B cell (primary cell): ENCODE measurements at regions not wholly inside any gene's neighbourhood (a gene's known extent, or its start where the extent isn't known, plus 50 kb on each side); places are given as distances from the start of the nearest gene placed in this dataset.

Experiments
- ATAC-seq: fragments of 200-7000 bp; cut with Tn5 transposase; one replicate; pipeline ENCODE4 v1.10.0; 2021; ENCODE audit warnings: low read depth, mild to moderate bottlenecking, moderate number of reproducible peaks, moderate library complexity
- CTCF ChIA-PET: fragments of 350-600 bp; sonication (Branson Sonifier 250); formaldehyde crosslinking; loops from one replicate; lab custom pipeline; 2021; ENCODE audit warnings: antibody characterized with exemption, inconsistent platforms; lab: Charles Lee
- POLR2A ChIA-PET: fragments of 350-600 bp; sonication (Branson Sonifier 250); formaldehyde crosslinking; loops from one replicate; lab custom pipeline; 2021; ENCODE audit warnings: antibody characterized with exemption; lab: Charles Lee
- DNase-seq: peaks from one replicate; pipeline ENCODE4 v3.0.0; 2013
- H2AFZ ChIP-seq: 2 replicates; pipeline ENCODE4 v1.6.1; 2012; ENCODE audit warnings: mild to moderate bottlenecking, low read depth, low read length; ENCODE audit not compliant: insufficient read depth, poor library complexity, severe bottlenecking
- H3K27ac ChIP-seq, 2 donors: 1 replicate in 1 of 2; 2 replicates in 1 of 2; pipeline ENCODE4 v1.5.1; 2012 to 2013; ENCODE audit warnings: low read length in 2 of 2, mild to moderate bottlenecking in 2 of 2, moderate library complexity in 1 of 2
- H3K27me3 ChIP-seq, 4 experiments: fragments of 200-600 bp in 1 of 4; sonication (generic) in 1 of 4; replicated peaks in 1 of 4; 1 replicate in 2 of 4; 2 replicates in 2 of 4; pipeline versions ENCODE4 v1.6.1 to v1.7.0; 2013 to 2016; ENCODE audit warnings: low read length in 3 of 4, mild to moderate bottlenecking in 2 of 4, mixed read lengths in 1 of 4, moderate library complexity in 1 of 4; ENCODE audit not compliant: insufficient read depth in 4 of 4, control insufficient read depth in 3 of 4; ENCODE audit errors: control extremely low read depth in 1 of 4
- H3K36me3 ChIP-seq, 2 experiments: replicated peaks in 1 of 2; 1 replicate in 1 of 2; 2 replicates in 1 of 2; pipeline versions ENCODE4 v1.6.1 to v1.7.1; 2013; ENCODE audit warnings: low read length in 1 of 2; ENCODE audit not compliant: insufficient read depth in 2 of 2, control insufficient read depth in 1 of 2; ENCODE audit errors: control extremely low read depth in 1 of 2, extremely low read depth in 1 of 2
- H3K4me1 ChIP-seq, 2 donors: fragments of 200-600 bp in 1 of 2; sonication (generic) in 1 of 2; 1 replicate in 1 of 2; 2 replicates in 1 of 2; pipeline versions ENCODE4 v1.5.1 to v1.6.1; 2013 to 2017; ENCODE audit warnings: low read length in 2 of 2; ENCODE audit not compliant: control insufficient read depth in 2 of 2, insufficient read depth in 2 of 2
- H3K4me2 ChIP-seq: replicated peaks from 2 replicates; pipeline ENCODE3; 2012; ENCODE audit warnings: mild to moderate bottlenecking, low read depth, low read length; ENCODE audit not compliant: poor library complexity, severe bottlenecking
- H3K4me3 ChIP-seq, 5 experiments: fragments of 200-600 bp in 1 of 5; sonication (generic) in 1 of 5; 1 replicate in 3 of 5; 2 replicates in 2 of 5; pipeline versions ENCODE4 v1.5.1 to v1.7.0; 2011 to 2016; ENCODE audit warnings: low read length in 4 of 5, mild to moderate bottlenecking in 4 of 5, low read depth in 2 of 5, control low read depth in 1 of 5, moderate library complexity in 1 of 5; ENCODE audit not compliant: insufficient read depth in 1 of 5; ENCODE audit errors: control extremely low read depth in 1 of 5, extremely low read depth in 1 of 5
- H3K79me2 ChIP-seq: fragments of 200-600 bp; sonication (generic); one replicate; pipeline ENCODE4 v1.6.0; 2016; ENCODE audit warnings: low read length; ENCODE audit not compliant: control insufficient read depth, insufficient read depth
- H3K9ac ChIP-seq: fragments of 200-600 bp; sonication (generic); 2 replicates; pipeline ENCODE4 v1.6.1; 2017; ENCODE audit warnings: mild to moderate bottlenecking, low read length, moderate library complexity
- H3K9me3 ChIP-seq, 3 donors: one replicate each; pipeline versions ENCODE4 v1.6.1 to v1.7.1; 2013; ENCODE audit warnings: low read length in 2 of 3; ENCODE audit not compliant: control insufficient read depth in 2 of 3, insufficient read depth in 1 of 3; ENCODE audit errors: control extremely low read depth in 1 of 3
- H4K20me1 ChIP-seq: 2 replicates; pipeline ENCODE4 v1.6.0; 2012; ENCODE audit warnings: mild to moderate bottlenecking, low read length; ENCODE audit not compliant: insufficient read depth, control insufficient read depth, poor library complexity, severe bottlenecking
- H3K27ac Mint-ChIP-seq: one replicate; pipeline ENCODE4 v1.8.0; 2021; ENCODE audit warnings: mixed read lengths
- H3K27me3 Mint-ChIP-seq: one replicate; pipeline ENCODE4 v1.8.0; 2021; ENCODE audit warnings: mixed read lengths
- H3K4me1 Mint-ChIP-seq: one replicate; pipeline ENCODE4 v1.8.0; 2021; ENCODE audit warnings: mixed read lengths
- H3K4me3 Mint-ChIP-seq: one replicate; pipeline ENCODE4 v1.8.0; 2021; ENCODE audit warnings: mixed read lengths
- H3K9me3 Mint-ChIP-seq: one replicate; pipeline ENCODE4 v1.8.0; 2022; ENCODE audit warnings: mixed read lengths; ENCODE audit not compliant: insufficient read depth
- EZH2 ChIP-seq: IDR thresholded peaks from 2 replicates; pipeline ENCODE4 v1.6.1; 2012; ENCODE audit warnings: borderline replicate concordance, low read depth, mild to moderate bottlenecking, moderate library complexity, low read length; ENCODE audit not compliant: insufficient read depth, poor library complexity, severe bottlenecking
- WGBS: methylation state at CpG from one replicate; pipeline ENCODE4 v1.1.5; 2013; ENCODE audit warnings: missing lambda C conversion rate; ENCODE audit not compliant: insufficient coverage; 5-methylcytosine and 5-hydroxymethylcytosine counted together
- intact Hi-C: fragments of 100-400 bp; cut with micrococcal nuclease; formaldehyde crosslinking; loops from one replicate; pipeline ENCODE4 v1.10.0; 2022
- TF ChIP-seq, protein P1 (sequence below): fragments of 200-600 bp; IDR thresholded peaks from one replicate; pipeline ENCODE4 v1.8.0; 2022; ENCODE audit warnings: antibody characterized with exemption, mild to moderate bottlenecking

DNA sequence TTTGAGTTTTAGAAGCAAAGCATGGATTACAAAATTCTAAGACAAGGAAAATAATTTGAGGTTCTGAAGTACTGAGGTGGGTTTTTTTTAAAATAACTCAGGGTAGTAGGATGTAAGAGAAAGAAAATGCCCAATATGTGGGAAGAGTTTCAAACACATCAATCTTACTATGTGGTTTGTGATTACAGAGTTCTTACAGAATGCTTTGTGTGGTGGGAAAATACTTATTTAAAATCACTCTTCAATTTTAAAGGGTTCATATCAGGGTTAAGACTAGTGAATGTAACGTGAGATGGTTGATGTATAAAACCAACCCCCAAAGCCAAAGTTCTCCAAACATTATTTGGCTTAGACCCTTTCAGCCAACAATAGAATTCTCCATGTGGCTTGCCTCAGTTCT is 173.5 kb downstream of the UBE2E3 start:
- no peak for ATAC-seq
- H3K27me3 Mint-ChIP-seq: peaks cover 4% of the 10 kb centered on the region
- Histone ChIP-seq H3K9ac (no peak overlapping the region), H3K4me3 (no peak overlapping the region), H2AFZ (no peak overlapping the region), H3K4me1 (no peaks in the 10 kb centered on the region), H3K27me3 (no peaks in the 10 kb centered on the region), H3K79me2 (no peaks in the 10 kb centered on the region), H3K9me3 (peaks cover 0 to 9% (median 3%) of the 10 kb centered on the region in 3 donors), H3K27ac (no peak overlapping the region), H4K20me1 (no peaks in the 10 kb centered on the region), H3K4me2 (no peak overlapping the region), H3K36me3 (no peaks in the 10 kb centered on the region)
- intact Hi-C loops: no loop called here
- H3K27ac Mint-ChIP-seq: no peak overlapping the region
- peaks cover 2% of the 10 kb centered on the region for H3K9me3 Mint-ChIP-seq
- no peak for TF ChIP-seq EZH2
- TF ChIP-seq, protein P1, sequence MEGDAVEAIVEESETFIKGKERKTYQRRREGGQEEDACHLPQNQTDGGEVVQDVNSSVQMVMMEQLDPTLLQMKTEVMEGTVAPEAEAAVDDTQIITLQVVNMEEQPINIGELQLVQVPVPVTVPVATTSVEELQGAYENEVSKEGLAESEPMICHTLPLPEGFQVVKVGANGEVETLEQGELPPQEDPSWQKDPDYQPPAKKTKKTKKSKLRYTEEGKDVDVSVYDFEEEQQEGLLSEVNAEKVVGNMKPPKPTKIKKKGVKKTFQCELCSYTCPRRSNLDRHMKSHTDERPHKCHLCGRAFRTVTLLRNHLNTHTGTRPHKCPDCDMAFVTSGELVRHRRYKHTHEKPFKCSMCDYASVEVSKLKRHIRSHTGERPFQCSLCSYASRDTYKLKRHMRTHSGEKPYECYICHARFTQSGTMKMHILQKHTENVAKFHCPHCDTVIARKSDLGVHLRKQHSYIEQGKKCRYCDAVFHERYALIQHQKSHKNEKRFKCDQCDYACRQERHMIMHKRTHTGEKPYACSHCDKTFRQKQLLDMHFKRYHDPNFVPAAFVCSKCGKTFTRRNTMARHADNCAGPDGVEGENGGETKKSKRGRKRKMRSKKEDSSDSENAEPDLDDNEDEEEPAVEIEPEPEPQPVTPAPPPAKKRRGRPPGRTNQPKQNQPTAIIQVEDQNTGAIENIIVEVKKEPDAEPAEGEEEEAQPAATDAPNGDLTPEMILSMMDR: no peak
- no peak overlapping the region for H3K4me3 Mint-ChIP-seq
- ChIA-PET POLR2A (no interaction called here), CTCF (no interaction called here)
- no CpG with 5 or more reads among the region's 1 CpG for WGBS
- H3K4me1 Mint-ChIP-seq: peaks cover 6% of the 10 kb centered on the region
- no peak for DNase-seq

DNA sequence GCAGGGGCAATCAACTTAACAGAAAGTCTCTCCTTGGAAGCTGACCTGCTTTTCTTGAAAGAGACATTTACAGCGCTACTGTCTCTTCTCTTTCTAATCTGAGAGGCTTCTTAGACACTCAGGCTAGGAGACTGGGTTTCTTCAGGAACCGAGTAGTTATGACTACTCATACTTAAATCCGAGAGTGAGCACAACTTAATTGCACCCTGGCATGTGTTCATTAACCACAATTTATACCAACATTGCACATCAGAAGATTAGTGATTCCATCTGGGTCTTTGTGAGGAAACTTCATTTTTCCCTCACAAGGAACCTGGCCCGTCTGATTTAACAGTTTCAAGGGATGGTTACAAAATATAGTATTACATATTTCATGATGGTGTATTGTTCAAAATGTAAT is 176.9 kb downstream of the UBE2E3 start:
- H3K4me1 ChIP-seq: no peaks in the 10 kb centered on the region
- H3K36me3 ChIP-seq: no peaks in the 10 kb centered on the region
- ATAC-seq (no peak), DNase-seq (no peak)
- intact Hi-C loops: no loop called here
- Mint-ChIP-seq H3K27ac (no peak overlapping the region), H3K4me1 (peaks cover 4% of the 10 kb centered on the region), H3K27me3 (no peaks in the 10 kb centered on the region), H3K4me3 (no peak overlapping the region), H3K9me3 (peaks cover 2% of the 10 kb centered on the region)
- H3K4me2 ChIP-seq: no peak overlapping the region
- POLR2A ChIA-PET: no interaction called here
- H3K27me3 ChIP-seq: no peaks in the 10 kb centered on the region
- H3K4me3 ChIP-seq: no peak overlapping the region
- no peaks in the 10 kb centered on the region for H4K20me1 ChIP-seq
- no peak overlapping the region for H3K9ac ChIP-seq
- WGBS: 100% methylated on average over 1 of the region's 4 CpGs
- H2AFZ ChIP-seq: no peak overlapping the region
- CTCF ChIA-PET: no interaction called here
- no peaks in the 10 kb centered on the region for H3K79me2 ChIP-seq
- no peak for TF ChIP-seq EZH2
- TF ChIP-seq, protein P1: no peak
- no peak overlapping the region for H3K27ac ChIP-seq
- H3K9me3 ChIP-seq: peaks cover 0 to 9% (median 3%) of the 10 kb centered on the region in 3 donors
